ENCODE measurements at regions not wholly inside any gene's neighbourhood (a gene's known extent, or its start where the extent isn't known, plus 50 kb on each side); places are given as distances from the start of the nearest gene placed in this dataset.

DNA sequence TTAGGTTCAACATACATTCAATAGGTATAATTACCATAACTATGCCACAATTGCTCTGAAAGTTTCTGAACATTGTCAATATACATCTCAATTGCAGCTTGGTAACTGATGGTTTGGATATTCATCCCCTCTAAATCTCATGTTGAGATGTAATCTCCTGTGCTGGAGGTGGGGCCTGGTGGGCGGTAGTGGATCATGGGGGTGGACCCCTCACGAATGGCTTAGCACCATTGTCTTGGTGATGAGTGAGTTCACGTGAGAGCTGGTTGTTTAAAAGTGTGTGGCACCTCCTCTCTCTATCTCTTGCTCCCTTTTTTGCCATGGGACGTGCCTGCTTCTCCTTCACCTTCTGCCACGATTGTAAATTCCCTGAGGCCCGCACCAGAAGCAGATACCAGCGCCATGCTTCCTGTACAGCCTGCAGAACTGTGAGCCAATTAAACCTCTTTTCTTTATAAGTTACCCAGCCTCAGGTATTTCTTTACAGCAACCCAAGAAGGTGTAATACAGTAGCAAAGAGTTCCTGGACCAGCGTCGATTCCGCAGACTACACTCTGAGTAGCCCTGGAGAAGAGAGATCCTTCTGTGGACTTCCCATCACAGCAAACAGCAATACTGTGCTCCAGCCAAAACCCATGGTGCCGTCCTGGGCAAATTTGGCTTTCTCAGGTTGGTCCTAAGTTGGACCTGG lies 83.8 kb upstream of the GRB10 start:
- TF ChIP-seq, protein P1, sequence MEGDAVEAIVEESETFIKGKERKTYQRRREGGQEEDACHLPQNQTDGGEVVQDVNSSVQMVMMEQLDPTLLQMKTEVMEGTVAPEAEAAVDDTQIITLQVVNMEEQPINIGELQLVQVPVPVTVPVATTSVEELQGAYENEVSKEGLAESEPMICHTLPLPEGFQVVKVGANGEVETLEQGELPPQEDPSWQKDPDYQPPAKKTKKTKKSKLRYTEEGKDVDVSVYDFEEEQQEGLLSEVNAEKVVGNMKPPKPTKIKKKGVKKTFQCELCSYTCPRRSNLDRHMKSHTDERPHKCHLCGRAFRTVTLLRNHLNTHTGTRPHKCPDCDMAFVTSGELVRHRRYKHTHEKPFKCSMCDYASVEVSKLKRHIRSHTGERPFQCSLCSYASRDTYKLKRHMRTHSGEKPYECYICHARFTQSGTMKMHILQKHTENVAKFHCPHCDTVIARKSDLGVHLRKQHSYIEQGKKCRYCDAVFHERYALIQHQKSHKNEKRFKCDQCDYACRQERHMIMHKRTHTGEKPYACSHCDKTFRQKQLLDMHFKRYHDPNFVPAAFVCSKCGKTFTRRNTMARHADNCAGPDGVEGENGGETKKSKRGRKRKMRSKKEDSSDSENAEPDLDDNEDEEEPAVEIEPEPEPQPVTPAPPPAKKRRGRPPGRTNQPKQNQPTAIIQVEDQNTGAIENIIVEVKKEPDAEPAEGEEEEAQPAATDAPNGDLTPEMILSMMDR (IDR thresholded peaks at IDR 0.05; ENCODE audit: low read length): no peak
- no peak for TF ChIP-seq EZH2 (optimal IDR thresholded peaks at IDR 0.05; ENCODE audit: low read depth, low read length)

Measured in MM.1S (cell line).